Stimulated activated CD8-positive, alpha-beta memory T cell treated with anti-CD3 and anti-CD28 coated beads, Interleukin-12 subunit alpha, Interleukin-12 subunit beta, amount 100 ng/mL, for 24 hours (primary cell): ENCODE measurements at regions not wholly inside any gene's neighbourhood (a gene's known extent, or its start where the extent isn't known, plus 50 kb on each side); places are given as distances from the start of the nearest gene placed in this dataset.
"Not testable (repeated sequence)": the region's sequence is repeated elsewhere in the genome, so short reads cannot be mapped to it uniquely, and the experiment has no call there.

ENCODE experiments used
- DNase-seq: peaks from one replicate; pipeline ENCODE4 v3.0.0-alpha.2; 2020; ENCODE audit errors: extremely low read depth

GRCh38 chr13:43946281-43946680 is 66.6 kb downstream of the LACC1 start:
- DNase-seq: no peak

- DNase-seq: no peak
Measured at GRCh38 chr13:43947897-43948458, 68.3 kb downstream of the LACC1 start.

GRCh38 chr13:43953370-43953769 is 73.7 kb downstream of the LACC1 start:
- no peak for DNase-seq

DNA sequence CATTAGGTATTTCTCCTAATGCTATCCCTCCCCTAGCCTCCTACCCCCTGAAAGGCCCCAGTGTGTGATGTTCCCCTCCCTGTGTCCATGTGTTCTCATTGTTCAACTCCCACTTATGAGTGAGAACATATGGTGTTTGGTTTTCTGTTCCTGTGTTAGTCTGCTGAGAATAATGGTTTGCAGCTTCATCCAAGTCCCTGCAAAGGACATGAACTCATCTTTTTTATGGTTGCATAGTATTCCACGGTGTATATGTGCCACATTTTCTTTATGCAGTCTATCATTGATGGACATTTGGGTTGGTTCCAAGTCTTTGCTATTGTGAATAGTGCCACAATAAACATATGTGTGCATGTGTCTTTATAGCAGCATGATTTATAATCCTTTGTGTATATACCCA is 77.3 kb downstream of the LACC1 start:
- not testable (repeated sequence) for DNase-seq

GRCh38 chr13:43959291-43959690 is 79.6 kb downstream of the LACC1 start:
- DNase-seq: no peak

DNA sequence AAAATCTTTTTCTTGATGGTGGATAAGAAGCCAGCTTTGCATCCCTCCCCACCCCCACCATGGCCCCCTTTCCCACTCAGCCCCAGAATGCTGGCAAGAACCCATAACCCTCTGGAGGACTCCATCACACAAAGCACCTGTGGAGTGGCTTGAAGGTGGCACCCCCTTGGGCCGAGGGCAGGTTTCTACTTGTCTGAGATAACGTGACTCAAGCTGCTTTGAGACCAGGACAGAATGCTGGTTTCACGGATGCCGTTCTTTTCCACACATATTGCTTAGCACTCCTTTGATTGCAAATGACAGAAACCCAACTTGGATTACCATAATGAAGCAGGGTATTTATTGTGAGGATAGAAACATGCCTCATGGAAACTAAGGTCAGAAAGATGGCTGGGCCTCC is 82.2 kb downstream of the LACC1 start:
- no peak for DNase-seq

DNA sequence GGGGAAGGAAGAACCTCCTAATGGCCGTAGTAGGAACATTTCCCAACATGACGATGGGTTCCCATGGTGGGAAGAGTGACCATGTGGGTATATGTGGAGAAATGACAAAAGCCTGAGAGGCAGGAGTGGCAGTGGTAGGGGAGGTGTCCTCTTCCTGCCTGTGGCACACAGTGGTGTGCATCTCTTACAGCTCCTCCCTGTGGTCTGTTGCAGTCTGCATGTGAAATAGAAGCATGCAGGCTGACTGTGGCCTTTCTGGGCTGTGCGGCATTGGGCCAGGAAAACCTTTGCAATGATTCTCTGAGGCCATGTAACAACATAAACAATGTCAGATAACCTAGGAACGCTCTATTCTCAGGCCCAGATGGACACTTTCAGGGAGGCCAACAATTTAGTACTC is 84.0 kb downstream of the LACC1 start:
- no peak for DNase-seq

DNA sequence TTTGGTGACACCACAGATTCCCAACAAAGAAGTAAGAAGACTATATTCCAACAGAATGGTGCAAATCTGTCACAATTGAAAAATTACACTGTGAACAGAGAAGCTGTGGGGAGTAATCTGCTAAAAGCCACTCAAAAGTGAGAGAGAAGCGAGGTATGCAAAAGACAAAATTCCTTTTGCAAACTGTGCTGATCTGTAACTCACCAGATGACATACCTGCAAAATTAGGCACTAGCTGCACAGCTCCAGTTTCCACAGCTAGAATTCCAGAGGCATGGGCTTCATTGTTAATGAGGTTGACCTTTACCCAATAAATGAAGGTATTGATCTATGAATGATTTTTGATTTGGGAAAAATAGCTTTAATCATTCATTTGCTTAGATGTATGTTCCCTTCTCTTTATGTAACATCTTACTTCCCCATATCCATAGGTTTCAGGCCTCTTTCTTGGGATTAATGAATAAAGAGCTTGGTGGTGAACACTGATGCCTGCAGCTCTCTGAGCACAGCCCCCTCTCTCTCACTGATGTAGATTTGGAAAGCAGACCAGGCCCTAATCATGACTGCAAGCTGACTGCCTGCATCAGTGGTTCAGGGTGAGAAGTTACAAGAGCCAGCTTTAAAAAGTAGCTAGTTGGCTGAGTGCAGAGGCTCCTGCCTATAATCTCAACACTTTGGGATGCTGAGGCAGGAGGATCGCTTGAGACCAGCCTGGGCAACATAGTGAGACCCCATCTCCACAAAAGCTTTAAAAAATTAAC is 85.2 kb downstream of the LACC1 start:
- DNase-seq: no peak

DNA sequence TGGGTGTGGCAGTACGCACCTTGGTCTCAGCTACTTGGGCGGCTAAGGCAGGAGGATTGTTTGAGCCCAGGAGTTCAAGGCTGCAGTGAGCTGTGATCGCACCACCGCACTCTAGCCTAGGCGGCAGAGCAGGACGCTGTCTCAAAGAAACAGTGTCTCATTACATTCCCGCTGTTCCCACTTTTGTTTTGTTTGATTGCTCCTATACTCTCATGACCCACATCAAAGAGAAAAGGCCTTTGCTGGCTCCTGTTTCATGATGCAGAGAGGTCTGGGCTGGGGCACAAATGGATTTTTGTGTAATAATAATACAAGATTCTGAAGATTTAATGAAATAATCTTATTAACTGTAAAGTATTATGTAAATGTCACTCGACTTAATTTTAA is 85.7 kb downstream of the LACC1 start:
- no peak for DNase-seq

DNA sequence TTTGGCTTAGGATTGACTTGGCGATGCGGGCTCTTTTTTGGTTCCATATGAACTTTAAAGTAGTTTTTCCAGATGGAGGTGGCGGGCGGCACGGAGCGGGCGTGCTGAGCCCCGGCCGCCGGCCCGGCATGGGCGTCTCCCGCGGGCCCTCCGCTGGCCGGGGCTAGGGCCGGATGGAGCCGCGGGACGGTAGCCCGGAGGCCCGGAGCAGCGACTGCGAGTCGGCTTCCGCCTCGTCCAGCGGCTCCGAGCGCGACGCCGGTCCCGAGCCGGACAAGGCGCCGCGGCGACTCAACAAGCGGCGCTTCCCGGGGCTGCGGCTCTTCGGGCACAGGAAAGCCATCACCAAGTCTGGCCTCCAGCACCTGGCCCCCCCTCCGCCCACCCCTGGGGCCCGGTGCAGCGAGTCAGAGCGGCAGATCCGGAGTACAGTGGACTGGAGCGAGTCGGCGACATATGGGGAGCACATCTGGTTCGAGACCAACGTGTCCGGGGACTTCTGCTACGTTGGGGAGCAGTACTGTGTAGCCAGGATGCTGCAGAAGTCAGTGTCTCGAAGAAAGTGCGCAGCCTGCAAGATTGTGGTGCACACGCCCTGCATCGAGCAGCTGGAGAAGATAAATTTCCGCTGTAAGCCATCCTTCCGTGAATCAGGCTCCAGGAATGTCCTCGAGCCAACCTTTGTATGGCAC is 88.7 kb downstream of the LACC1 start:
- DNase-seq: not testable (repeated sequence)

- not testable (repeated sequence) for DNase-seq
Measured at GRCh38 chr13:43968943-43969690, 89.4 kb downstream of the LACC1 start.

- DNase-seq: not testable (repeated sequence)
Measured at GRCh38 chr13:43969919-43970318, 90.2 kb downstream of the LACC1 start.

GRCh38 chr13:43970520-43971242 is 91.0 kb downstream of the LACC1 start:
- DNase-seq: not testable (repeated sequence)

DNA sequence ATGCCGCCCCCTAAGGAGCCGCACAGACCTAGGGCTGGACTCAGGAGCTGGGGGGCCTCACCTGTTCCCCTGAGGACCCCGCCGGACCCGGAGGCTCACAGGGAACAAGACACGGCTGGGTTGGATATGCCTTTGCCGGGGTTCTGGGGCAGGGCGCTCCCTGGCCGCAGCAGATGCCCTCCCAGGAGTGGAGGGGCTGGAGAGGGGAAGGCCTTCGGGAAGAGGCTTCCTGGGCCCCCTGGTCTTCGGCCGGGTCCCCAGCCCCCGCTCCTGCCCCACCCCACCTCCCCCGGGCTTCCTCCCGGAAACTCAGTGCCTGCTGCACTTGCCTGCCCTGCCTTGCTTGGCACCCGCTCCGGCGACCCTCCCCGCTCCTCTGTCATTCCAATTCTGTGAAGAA is 91.6 kb downstream of the LACC1 start:
- DNase-seq: not testable (repeated sequence)

- no peak for DNase-seq
Measured at GRCh38 chr13:43977911-43978310, 98.2 kb downstream of the LACC1 start.

GRCh38 chr13:43978688-43979087 is 99.0 kb downstream of the LACC1 start:
- DNase-seq: no peak

DNA sequence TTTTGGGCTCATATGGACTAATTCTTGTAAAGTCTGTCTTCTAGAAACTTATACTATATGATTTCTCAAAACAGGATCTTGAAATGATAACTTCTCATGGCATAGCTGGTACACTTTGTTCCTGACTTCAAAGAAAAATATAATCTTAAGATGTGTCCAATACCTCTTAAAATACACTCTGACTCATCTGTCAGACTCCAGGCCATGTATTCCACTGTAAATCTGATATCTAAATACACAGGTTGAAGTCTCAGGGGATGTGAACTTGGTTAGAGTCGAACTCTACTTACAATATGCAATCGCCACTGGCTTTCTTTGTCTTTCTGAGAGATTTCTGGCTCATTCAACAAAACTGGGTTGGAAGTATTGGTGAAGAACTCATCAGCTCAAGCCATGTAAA is 99.8 kb downstream of the LACC1 start:
- no peak for DNase-seq

DNA sequence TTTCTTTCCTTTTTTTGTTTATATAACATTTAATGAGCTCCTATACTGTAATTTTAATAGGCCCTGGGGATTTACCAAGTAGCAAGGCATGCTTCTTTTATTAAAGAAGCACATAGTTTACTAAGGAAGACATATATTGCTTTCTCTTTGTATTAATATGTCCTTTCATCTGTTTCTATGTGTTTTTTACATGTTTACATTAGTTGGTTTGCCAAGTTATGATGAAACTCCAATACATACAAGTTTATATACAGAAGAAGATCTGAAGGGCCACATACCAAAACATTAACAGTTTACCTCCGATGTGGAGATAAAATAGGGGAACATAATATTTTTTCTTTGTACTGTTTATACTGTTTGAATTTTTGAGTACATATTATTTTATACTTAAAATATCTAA is 100.9 kb downstream of the LACC1 start:
- no peak for DNase-seq

DNA sequence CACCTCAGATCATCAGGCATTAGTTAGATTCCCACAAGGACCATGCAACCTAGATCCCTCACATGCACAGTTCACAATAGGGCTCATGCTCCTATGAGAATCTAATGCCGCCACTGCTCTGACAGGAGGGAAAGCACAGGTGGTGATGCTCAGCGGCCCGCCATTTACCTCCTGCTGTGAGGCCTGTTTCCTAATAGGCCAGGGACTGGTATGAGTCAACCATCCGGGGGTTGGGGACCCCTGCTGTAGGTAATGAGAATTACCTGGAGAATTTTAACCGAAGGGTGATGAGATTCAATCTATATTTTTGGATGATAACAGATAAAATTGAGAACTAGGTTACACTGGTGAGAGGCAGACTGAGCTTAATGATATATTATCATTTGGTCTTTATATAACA is 101.4 kb downstream of the LACC1 start:
- DNase-seq: no peak

DNA sequence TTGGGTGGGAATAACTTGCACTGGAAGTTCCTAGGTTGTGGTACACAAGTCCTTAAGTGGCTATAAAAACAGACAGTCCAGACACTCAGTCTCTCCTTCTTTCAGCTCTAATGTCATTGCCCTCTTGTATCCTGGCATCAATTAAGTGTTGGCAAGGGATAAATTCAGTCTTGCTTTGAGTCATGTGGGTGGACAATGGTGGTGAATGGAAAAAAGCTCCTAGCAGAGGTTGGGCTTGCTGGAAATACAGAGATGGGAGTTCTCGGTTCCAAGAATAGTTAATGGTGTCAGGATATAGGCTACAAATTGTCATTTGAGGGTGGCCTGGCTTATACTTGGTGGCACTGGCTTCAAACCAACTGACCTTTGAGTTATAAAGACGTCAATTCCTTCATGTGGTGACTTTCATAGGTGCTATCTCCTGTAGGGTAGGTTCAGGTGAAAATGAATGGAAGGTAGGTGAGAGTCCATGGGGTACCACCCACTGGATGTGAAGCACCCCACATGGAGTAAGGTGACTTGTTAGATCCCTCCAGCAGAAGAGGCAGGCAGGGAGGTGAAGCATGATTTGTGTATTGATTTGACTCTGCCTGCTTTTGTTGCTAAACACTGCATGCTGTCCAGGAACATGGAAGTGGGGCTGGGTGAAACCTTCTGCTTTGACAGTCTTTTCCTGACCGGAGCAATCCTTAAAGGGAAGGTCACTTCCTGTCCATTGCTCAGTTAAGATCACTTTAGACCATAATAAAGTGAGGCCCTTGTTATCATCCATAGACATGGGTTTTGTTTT is 102.0 kb downstream of the LACC1 start:
- DNase-seq: no peak

DNA sequence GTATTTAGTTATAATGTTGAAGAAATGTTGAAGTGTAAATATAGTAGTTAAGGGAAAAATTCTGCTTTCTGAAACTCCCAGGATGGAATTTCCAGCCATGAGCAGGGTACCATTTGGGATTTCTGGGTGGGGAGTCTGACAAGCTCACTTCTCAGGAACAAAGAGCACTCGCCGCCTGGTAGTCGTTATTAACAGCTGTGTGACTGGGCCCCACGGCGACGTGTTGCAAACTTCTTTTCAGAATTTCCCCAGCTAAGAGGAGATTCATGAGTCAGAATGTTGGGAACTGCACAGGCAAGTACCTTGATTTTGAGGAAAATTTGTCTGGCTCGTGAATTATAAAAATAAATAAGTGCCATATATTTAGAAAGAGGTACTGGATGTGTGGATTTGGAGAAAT is 103.7 kb downstream of the LACC1 start:
- no peak for DNase-seq
